ENCODE measurements at regions not wholly inside any gene's neighbourhood (a gene's known extent, or its start where the extent isn't known, plus 50 kb on each side); places are given as distances from the start of the nearest gene placed in this dataset.

DNA sequence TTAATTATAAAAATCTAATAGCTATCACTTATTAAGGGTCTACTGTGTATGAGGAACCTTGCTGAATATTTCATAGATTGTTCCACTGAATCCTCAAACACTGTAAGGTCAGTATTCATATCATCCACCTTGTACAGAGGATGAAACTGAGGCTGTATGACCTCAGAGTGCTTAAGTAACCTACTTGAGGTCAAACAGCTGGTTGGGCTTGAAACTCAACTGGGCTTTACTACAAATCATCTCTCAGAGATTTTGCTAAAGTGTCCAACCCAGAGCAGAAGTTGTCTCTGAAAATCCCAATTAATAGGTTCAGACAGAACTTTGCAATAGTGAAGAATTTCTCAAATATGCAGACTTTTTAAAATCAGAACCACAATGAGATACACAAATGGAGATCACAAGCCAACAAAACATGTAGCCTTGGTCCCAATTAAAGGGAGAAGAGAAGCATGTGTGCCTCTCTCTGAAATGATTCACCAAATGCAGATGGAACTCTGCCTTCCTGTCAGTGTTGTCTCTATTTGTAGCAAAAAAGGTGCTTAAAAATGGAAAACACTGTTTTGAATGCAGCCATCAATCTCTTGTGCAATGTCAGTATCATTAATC, 131.4 kb downstream of the FAM114A2 start:
- H3K4me1 ChIP-seq: no peaks in the 10 kb centered on the region
- TF ChIP-seq EP300 (IDR thresholded peaks at IDR 0.05) (no peak), POLR2AphosphoS5 (IDR thresholded peaks at IDR 0.05) (no peak), POLR2A (IDR thresholded peaks at IDR 0.05; ENCODE audit: low read depth) (no peak)
- TF ChIP-seq, protein P1, sequence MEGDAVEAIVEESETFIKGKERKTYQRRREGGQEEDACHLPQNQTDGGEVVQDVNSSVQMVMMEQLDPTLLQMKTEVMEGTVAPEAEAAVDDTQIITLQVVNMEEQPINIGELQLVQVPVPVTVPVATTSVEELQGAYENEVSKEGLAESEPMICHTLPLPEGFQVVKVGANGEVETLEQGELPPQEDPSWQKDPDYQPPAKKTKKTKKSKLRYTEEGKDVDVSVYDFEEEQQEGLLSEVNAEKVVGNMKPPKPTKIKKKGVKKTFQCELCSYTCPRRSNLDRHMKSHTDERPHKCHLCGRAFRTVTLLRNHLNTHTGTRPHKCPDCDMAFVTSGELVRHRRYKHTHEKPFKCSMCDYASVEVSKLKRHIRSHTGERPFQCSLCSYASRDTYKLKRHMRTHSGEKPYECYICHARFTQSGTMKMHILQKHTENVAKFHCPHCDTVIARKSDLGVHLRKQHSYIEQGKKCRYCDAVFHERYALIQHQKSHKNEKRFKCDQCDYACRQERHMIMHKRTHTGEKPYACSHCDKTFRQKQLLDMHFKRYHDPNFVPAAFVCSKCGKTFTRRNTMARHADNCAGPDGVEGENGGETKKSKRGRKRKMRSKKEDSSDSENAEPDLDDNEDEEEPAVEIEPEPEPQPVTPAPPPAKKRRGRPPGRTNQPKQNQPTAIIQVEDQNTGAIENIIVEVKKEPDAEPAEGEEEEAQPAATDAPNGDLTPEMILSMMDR (IDR thresholded peaks at IDR 0.05): no peak
- intact Hi-C loops (cut with DNase I): no loop called here
- DNase-seq (ENCODE audit: extremely low spot score): no peak
- no peak overlapping the region for H3K27ac ChIP-seq (replicated peaks in 1 of 4)
- H3K9me3 ChIP-seq: peaks cover 0 to 4% (median 0%) of the 10 kb centered on the region in 4 donors
- H3K4me3 ChIP-seq: no peak overlapping the region
- H3K36me3 ChIP-seq: no peaks in the 10 kb centered on the region
- H3K27me3 ChIP-seq: no peaks in the 10 kb centered on the region

GRCh38 chr5:153905219-153905618, 133.5 kb downstream of the FAM114A2 start:
- H3K4me3 ChIP-seq: no peak overlapping the region
- H3K36me3 ChIP-seq: no peaks in the 10 kb centered on the region
- TF ChIP-seq POLR2AphosphoS5 (IDR thresholded peaks at IDR 0.05) (no peak), POLR2A (IDR thresholded peaks at IDR 0.05; ENCODE audit: low read depth) (no peak), EP300 (IDR thresholded peaks at IDR 0.05) (no peak)
- TF ChIP-seq, protein P1 (IDR thresholded peaks at IDR 0.05): no peak
- peaks cover 0 to 7% (median 2%) of the 10 kb centered on the region in 4 donors for H3K4me1 ChIP-seq
- intact Hi-C loops (cut with DNase I): no loop called here
- no peaks in the 10 kb centered on the region for H3K9me3 ChIP-seq
- H3K27ac ChIP-seq (replicated peaks in 1 of 4): no peak overlapping the region
- 84% methylated on average over 1 of the region's 1 CpG for WGBS
- no peak for DNase-seq (ENCODE audit: extremely low spot score)
- no peaks in the 10 kb centered on the region for H3K27me3 ChIP-seq

GRCh38 chr5:153903321-153903720, 135.4 kb downstream of the FAM114A2 start:
- intact Hi-C loops (cut with DNase I): no loop called here
- DNase-seq (ENCODE audit: extremely low spot score): no peak
- no peak for TF ChIP-seq POLR2AphosphoS5 (IDR thresholded peaks at IDR 0.05)
- TF ChIP-seq POLR2A (IDR thresholded peaks at IDR 0.05; ENCODE audit: low read depth): no peak
- TF ChIP-seq, protein P1 (IDR thresholded peaks at IDR 0.05): no peak
- TF ChIP-seq EP300 (IDR thresholded peaks at IDR 0.05): no peak
- Histone ChIP-seq H3K4me1 (peaks cover 0 to 9% (median 3%) of the 10 kb centered on the region in 4 donors), H3K27ac (replicated peaks in 1 of 4) (peak overlapping the region in 1 of 4 donors; percentile 16), H3K36me3 (no peaks in the 10 kb centered on the region), H3K4me3 (no peak overlapping the region), H3K9me3 (no peaks in the 10 kb centered on the region), H3K27me3 (no peaks in the 10 kb centered on the region)
- WGBS: 29% methylated on average over 1 of the region's 1 CpG

- Histone ChIP-seq H3K9me3 (no peaks in the 10 kb centered on the region), H3K27me3 (no peaks in the 10 kb centered on the region), H3K27ac (replicated peaks in 1 of 4) (peak overlapping the region; percentile 8 to 66 (median 46)), H3K36me3 (no peaks in the 10 kb centered on the region), H3K4me3 (no peak overlapping the region), H3K4me1 (peaks cover 0 to 9% (median 3%) of the 10 kb centered on the region in 4 donors)
- WGBS: 53% methylated on average over 1 of the region's 1 CpG
- no peak for DNase-seq (ENCODE audit: extremely low spot score)
- intact Hi-C loops (cut with DNase I): no loop called here
- TF ChIP-seq EP300 (IDR thresholded peaks at IDR 0.05): no peak
- TF ChIP-seq, protein P1 (IDR thresholded peaks at IDR 0.05): no peak
- TF ChIP-seq POLR2A (IDR thresholded peaks at IDR 0.05; ENCODE audit: low read depth): no peak
- TF ChIP-seq POLR2AphosphoS5 (IDR thresholded peaks at IDR 0.05): no peak
These were observed 136.7 kb downstream of the FAM114A2 start for GRCh38 chr5:153902016-153902415.

GRCh38 chr5:153901449-153901848, 137.3 kb downstream of the FAM114A2 start:
- H3K27ac ChIP-seq (replicated peaks in 1 of 4): peak overlapping the region; percentile 8 to 66 (median 46)
- DNase-seq (ENCODE audit: extremely low spot score): no peak
- 59% methylated on average over 3 of the region's 3 CpGs for WGBS
- no peaks in the 10 kb centered on the region for H3K27me3 ChIP-seq
- no peak overlapping the region for H3K4me3 ChIP-seq
- H3K36me3 ChIP-seq: no peaks in the 10 kb centered on the region
- peaks cover 0 to 11% (median 3%) of the 10 kb centered on the region in 4 donors for H3K4me1 ChIP-seq
- intact Hi-C loops (cut with DNase I): no loop called here
- TF ChIP-seq, protein P1 (IDR thresholded peaks at IDR 0.05): no peak
- no peak for TF ChIP-seq EP300 (IDR thresholded peaks at IDR 0.05)
- TF ChIP-seq POLR2A (IDR thresholded peaks at IDR 0.05; ENCODE audit: low read depth): no peak
- no peak for TF ChIP-seq POLR2AphosphoS5 (IDR thresholded peaks at IDR 0.05)
- no peaks in the 10 kb centered on the region for H3K9me3 ChIP-seq
